ENCODE measurements at regions not wholly inside any gene's neighbourhood (a gene's known extent, or its start where the extent isn't known, plus 50 kb on each side); places are given as distances from the start of the nearest gene placed in this dataset.

DNA sequence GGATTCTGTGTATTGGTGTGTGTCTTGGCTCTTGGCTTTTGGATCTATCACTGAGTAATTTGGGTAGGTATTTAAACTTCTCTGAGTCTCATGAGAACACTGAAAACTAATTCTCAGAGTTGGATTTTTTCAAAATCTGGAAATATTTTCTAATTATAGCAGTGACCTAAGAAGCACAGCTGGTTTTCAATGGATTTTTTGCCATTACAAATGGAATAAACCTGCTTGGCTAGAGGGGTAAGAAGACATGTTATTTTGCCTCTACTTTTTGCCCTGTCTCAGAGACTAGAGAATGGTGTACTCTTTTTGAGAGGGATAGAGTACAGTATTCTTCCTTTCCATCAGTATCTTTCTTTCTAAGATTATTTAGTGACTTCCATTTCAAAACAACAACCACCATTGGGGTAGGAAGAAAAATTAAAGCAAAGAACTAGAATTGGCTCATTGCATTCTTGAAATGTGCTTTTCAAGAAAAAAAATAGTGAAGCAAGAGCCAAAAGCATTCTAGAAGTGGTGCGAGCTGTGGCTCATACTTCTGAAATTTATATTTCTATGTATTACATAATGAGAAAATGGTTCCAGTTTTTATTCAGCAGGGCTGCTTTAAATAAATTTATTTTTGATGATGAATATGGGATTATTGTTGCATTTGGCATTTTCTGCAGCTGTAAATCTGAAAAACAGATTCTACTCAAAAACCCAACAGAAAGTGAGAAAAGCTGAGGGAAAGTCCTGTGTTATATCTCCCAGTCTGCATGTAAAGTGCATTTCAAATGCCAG lies 850.2 kb upstream of the SLIT2 start:
- DNase-seq (ENCODE audit: low spot score), result no peak

- DNase-seq (ENCODE audit: low spot score), result no peak
Observed at GRCh38 chr4:19400820-19401219, 850.9 kb upstream of the SLIT2 start.

DNA sequence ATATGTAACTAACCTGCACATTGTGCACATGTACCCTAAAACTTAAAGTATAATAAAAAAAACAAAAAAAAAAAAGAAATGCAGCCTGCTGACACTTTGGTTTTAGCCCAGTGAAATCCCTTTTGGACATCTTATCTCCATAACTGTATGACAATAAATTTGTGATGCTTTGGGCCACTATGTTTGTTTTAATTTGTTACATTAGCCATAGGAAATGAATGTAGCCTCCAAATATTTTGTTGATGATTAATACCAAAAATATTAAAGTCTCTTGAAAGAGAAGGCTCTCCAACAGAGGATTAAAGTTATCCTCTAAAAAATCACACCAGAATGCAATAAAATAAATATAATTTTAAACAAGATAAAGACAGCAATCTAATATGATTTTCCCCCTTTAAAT lies 852.7 kb upstream of the SLIT2 start:
- DNase-seq (ENCODE audit: low spot score), result no peak

DNA sequence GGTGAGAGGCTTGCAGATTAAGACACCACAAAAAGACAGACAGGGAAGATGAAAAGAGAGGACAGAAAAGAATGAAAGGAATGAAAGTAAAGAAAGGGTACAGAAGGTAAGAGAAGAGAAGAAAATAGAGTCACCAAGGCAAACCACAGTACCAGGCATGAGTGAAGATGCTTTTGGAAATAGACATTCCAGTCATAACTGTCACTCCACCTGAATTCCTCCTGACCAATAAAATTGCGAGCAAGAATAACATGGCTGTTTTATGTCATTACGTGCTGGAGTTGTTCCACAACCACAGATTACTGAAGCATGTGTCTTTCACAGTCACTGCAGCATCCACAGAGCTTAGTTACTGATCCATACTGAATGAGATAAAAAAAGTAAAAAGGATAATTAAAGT lies 864.9 kb upstream of the SLIT2 start:
- DNase-seq (ENCODE audit: low spot score), result no peak

- DNase-seq (ENCODE audit: low spot score), result no peak
Observed at GRCh38 chr4:19382993-19383756, 868.5 kb upstream of the SLIT2 start.

- DNase-seq (ENCODE audit: low spot score), result no peak
Observed at GRCh38 chr4:19381068-19381467, 870.6 kb upstream of the SLIT2 start.

DNA sequence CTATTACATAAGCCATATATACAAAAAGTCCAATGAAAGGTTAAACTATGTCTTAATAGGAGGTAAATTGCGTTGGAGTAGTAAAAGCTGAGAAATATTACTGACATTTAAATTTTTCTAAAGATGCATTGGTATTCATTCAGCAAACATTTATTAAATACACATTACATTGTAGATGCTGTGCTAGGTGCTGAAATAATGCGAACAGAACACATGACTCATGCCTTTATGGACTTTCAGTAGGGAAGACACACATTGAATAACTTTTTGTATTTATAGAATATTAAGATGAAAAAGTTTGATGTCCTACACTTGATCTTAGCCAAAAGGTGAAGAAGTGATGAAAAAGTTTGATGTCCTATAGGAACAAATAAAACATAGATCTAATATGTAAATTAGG lies 871.1 kb upstream of the SLIT2 start:
- DNase-seq (ENCODE audit: low spot score), result no peak

- DNase-seq (ENCODE audit: low spot score), result no peak
Observed at GRCh38 chr4:19379191-19379708, 872.5 kb upstream of the SLIT2 start.

DNA sequence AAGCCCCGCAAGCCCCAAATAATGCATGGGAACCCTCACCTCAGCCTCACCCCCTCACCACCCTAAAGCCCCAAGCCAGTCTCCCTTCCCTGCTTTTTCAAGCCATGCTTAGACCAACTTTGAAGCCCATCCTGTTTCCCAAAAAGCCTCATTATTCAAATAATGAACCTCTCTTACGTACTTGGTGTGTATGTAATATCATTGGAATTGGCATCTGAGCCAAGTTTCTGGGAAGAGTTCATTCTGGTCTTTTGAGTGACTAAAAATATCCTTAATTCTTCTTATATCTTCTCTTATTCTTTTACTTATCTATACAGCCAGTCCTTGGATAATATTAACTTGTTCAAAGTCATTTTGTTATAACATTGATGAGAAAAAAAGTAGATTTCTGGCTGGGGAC lies 875.8 kb upstream of the SLIT2 start:
- no peak for DNase-seq (ENCODE audit: low spot score)

- no peak for DNase-seq (ENCODE audit: low spot score)
Observed at GRCh38 chr4:19375136-19375804, 876.4 kb upstream of the SLIT2 start.

DNA sequence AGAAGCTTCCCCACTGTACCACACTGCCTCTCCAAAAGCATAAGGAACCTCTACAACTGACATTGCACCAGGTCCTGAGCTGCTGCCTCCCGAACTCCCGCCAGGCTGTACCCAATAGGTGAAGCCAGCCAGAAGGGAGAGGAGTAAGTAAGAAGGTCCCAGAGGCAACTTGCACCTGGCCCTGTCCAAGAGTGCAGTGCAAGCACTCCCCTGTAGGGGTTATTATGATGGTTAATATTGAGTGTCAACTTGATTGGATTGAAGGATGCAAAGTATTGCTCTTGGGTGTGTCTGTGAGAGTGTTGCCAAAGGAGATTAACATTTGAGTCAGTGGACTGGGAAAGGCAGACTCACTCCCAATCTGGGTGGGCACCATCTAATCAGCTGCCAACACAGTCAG lies 879.3 kb upstream of the SLIT2 start:
- DNase-seq (ENCODE audit: low spot score), result no peak

DNA sequence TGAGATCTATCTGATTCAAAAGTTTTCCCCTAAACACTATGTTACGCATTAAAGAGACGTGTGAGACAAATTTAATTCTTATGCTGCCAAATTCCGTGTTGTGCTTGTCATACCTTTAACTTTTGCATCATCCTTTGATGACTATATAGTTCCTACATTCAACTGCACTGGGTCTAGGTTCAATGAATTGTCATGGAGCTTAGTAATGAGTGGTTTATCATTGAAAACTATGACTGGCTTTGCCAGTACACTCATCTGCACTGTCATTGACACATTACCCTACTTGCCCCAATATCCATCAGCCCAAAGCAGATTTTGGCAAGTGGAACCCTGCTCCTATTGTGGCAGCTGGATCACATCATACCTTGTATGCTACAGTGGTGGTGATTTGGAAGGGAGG lies 882.9 kb upstream of the SLIT2 start:
- no peak for DNase-seq (ENCODE audit: low spot score)

- DNase-seq (ENCODE audit: low spot score), result no peak
Observed at GRCh38 chr4:19366916-19367315, 884.8 kb upstream of the SLIT2 start.

GRCh38 chr4:19358015-19358414 lies 893.7 kb upstream of the SLIT2 start:
- no peak for DNase-seq (ENCODE audit: low spot score)

DNA sequence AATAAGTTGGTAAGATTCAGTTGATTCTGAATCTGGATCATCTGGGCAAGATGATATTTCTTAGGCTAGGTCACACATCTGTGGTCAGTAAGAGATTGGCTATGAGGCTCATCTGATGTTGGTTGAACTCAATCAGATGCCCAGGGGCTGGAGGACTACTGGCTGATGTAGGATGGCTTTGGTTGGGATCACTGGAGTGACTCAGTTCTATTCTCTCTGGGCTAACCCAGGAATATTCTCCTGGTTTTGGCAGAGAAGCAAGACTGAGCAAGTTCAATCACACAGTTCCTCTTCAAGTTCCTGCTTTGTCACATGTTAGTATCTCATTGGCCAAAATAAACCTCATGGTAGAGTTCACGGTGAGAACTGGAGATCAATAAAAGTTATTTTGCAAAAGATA lies 902.3 kb upstream of the SLIT2 start:
- DNase-seq (ENCODE audit: low spot score), result no peak

GRCh38 chr4:19348746-19349145 lies 903.0 kb upstream of the SLIT2 start:
- no peak for DNase-seq (ENCODE audit: low spot score)

GRCh38 chr4:19346636-19347035 lies 905.1 kb upstream of the SLIT2 start:
- DNase-seq (ENCODE audit: low spot score), result no peak

DNA sequence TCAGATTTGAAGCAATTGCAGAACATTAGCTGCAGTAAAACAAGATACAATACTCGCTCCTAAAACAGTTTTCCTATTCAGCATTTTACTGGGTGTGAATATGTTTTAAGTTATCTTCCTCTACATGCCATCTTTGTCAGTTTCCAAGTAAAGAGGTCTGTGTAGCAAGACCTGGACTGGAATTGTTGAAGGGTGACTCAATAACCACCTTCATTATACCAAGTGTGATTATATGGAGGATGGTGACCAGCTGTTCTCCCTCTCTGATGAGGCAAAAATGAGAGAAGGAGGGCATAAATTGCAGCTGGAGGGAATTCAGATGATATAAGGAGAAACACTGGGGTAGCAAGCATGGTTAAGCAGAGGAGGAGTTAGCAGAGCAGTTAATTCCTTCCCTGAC lies 922.1 kb upstream of the SLIT2 start:
- no peak for DNase-seq (ENCODE audit: low spot score)

GRCh38 chr4:19329077-19329476 lies 922.6 kb upstream of the SLIT2 start:
- no peak for DNase-seq (ENCODE audit: low spot score)

- DNase-seq (ENCODE audit: low spot score), result no peak
Observed at GRCh38 chr4:19327364-19327763, 924.3 kb upstream of the SLIT2 start.

GRCh38 chr4:19324184-19324583 lies 927.5 kb upstream of the SLIT2 start:
- DNase-seq (ENCODE audit: low spot score), result no peak

DNA sequence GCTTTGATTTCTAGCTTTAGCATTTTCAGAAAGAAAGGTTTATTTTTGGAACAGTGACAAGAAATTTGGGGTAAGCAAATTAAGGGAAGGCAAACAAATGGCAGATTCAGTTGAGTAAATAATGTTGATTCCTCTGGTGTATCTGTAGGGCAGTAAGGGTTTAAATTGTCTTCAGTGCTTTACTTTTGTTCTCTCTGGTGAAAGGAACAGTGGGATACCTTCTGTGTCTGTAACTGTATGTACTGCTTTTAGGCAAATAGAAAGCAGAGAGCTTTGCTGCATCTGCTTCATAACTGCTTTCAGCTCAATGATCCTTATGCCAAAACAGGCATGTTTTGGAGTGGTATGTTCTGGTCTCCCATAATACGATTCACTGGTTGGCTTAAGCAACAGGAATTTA lies 932.1 kb upstream of the SLIT2 start:
- no peak for DNase-seq (ENCODE audit: low spot score)

GRCh38 chr4:19317377-19317776 lies 934.3 kb upstream of the SLIT2 start:
- DNase-seq (ENCODE audit: low spot score), result no peak

Data from putamen (tissue), 1 donor.